H54 (cell line): ENCODE measurements at regions not wholly inside any gene's neighbourhood (a gene's known extent, or its start where the extent isn't known, plus 50 kb on each side); places are given as distances from the start of the nearest gene placed in this dataset.

Experiments
- DNase-seq: peaks from one replicate; pipeline ENCODE4 v3.0.0; 2011; ENCODE audit warnings: low spot score, mixed read lengths; ENCODE audit not compliant: insufficient read length
- FAIRE-seq: peaks from 3 replicates; lab custom pipeline; 2011; peaks lifted over from hg19 to GRCh38; lab: Jason Lieb, UNC
- POLR2A ChIP-seq: IDR thresholded peaks from 2 replicates; pipeline ENCODE4 v1.6.1; 2011; ENCODE audit warnings: low read depth, mild to moderate bottlenecking, low read length

DNA sequence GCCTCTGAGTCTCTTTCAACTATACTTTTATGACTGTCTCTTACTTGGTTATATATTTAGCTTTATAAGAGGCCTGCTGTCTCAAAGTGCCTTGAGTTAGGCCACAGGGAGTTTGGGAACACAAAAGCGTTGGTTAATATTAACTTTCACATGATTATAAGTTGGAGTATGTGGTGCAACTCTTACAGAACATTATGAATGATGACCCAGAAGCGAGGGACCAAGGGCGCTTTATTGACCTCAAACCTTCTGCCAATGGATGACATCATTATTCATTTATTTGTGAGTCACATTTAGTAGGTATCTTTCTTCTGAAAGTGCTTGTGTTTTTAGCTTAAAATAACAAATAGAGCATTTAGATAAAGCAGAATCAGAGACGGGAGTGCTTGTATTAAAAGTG is 298.0 kb upstream of the ZC3H12C start:
- no peak for FAIRE-seq
- DNase-seq = no peak
- no peak for TF ChIP-seq POLR2A

DNA sequence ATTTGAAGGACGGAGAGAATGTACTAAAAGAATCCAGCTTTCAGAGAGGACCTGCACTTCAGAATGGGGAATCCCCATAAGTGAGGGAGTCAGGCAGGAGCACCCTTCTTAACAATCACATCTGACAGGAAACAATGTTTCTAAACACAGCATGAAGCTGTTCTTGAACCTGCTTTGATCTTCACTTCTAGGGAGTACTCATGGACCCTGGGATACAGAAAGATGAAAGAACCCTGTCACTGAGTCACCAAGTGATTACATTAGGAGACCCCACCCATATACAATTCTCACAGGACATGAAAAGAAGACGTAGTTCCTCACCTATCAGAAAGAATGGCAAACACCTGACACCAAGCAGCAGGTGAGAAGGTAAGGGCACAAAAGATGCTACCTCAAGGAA is 296.9 kb upstream of the ZC3H12C start:
- no peak for DNase-seq
- no peak for FAIRE-seq
- TF ChIP-seq POLR2A = no peak

DNA sequence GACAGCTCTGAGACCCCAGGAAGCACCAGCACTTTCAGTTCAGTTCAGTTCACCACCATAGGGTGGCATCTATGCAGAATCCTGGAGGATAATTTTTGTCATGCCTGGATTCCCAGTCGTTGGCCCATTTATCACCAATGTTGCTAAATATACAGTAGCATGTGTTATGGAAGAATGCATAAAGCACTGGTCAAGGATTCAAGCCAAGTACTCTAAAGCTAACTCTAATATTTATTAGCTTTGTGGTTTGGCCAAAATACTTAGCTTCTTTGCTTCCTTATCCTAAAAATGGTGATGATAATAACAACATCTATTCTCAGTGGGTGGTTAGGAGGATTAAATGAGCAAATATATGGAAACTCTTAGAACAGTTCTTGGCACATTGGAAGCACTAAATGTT is 294.7 kb upstream of the ZC3H12C start:
- no peak for TF ChIP-seq POLR2A
- no peak for DNase-seq
- no peak for FAIRE-seq

GRCh38 chr11:109799604-109800003 is 293.6 kb upstream of the ZC3H12C start:
- DNase-seq (no peak), FAIRE-seq (no peak)
- no peak for TF ChIP-seq POLR2A

- FAIRE-seq = no peak
- no peak for DNase-seq
- no peak for TF ChIP-seq POLR2A
These were observed 288.3 kb upstream of the ZC3H12C start for GRCh38 chr11:109804911-109805310.

DNA sequence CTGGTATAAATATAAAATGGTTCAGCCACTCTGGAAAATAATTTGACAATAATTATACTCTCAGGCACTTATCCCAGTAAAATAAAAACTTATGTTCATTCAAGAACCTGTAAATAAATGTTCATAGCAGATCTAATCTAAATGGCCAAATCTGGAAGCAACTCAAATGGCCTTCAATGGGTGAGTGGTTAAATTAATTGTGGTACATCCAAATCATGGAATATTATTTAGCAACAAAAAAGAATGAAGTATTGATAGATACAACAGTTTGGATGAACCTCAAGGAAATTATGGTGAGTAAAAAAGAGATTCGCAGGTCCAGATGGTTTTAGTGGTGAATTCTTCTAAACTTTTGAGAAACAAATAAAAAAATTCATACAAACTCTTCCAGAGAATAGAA is 287.0 kb upstream of the ZC3H12C start:
- TF ChIP-seq POLR2A = no peak
- FAIRE-seq = no peak
- no peak for DNase-seq

DNA sequence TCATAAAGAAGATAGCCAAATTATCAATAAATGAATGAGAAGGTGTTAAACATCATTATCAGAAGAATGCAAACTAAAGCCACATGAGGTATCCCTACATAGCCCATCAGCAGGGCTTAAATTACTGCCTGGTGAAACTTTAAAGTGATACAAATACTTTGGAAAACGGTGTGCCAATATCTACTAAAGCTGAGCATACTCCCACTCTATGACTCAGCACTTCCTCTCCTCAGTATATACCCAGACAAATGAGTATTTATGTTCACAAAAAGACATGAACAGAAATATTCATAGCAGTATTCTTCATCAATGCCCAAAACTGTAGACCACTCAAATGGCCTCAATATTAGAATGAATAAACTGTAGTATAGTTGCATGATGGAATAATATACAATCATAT is 284.6 kb upstream of the ZC3H12C start:
- FAIRE-seq (no peak), DNase-seq (no peak)
- TF ChIP-seq POLR2A = no peak

DNA sequence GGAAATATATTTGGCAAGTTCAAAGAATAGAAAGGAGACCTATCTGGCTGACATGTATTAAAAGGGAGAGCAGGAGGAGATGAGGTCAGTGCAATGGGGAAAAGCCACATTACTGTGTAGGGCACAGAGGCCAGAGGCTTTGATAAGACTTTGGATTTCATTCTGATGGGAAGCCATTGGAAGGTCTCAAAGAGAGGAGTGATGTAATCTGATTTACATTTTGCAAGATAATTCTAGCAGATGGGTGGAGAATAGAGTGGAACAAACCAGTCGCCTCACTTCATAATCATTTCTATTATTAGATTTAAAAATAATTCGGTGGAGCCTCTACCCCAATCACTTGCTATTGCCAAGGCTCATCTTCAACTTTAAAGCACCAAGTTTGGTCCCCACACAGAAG is 278.4 kb upstream of the ZC3H12C start:
- DNase-seq = no peak
- no peak for TF ChIP-seq POLR2A
- no peak for FAIRE-seq

DNA sequence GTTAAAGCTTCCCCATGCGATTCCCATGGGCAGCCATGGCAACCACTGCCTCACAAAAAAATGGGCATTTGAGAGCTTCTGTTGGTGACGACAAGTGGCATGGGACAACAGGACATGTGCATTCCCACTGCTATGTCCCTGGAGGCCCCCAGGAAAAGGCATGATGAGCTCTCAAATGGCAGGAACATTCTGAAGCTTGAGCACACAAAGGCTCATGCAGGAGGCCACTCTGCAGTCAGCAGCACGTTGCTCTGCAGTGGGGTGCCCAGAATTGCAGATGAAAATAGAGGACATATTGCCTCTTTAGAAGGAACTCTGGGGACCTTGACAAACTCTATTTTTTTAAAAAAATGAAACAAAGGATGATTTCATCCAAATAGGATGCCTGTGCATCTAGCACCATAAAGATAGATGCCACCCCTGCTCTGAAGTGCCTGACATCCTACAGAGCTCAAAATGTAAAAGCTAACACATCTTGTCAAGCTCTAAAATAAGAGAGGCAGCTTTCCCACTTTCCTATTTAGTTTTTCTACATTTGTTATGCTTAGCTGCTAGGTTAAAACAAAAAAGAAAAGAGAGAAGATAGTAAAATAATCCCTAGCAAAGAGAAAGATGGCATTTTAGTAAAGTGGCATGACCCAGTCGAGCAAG is 277.6 kb upstream of the ZC3H12C start:
- TF ChIP-seq POLR2A = no peak
- DNase-seq (no peak), FAIRE-seq (no peak)

DNA sequence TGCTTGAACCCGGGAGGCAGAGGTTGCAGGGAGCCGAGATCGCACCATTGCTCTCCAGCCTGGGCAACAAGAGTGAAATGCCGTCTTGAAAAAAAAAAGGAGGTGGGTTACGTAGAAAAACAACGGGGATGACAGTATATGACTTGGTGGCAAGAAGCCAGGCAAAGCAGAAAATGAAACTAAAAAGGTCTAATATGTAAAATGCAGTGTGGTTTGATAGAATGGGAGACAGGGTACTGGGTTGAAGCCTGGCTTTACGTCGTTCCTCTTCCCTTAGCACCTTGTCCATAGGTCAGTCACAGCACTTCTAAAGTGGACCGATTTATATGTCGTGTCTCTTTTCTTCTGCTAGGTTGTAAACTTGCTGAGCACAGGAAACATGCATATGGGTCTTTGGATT is 274.9 kb upstream of the ZC3H12C start:
- TF ChIP-seq POLR2A = no peak
- FAIRE-seq = no peak
- no peak for DNase-seq

DNA sequence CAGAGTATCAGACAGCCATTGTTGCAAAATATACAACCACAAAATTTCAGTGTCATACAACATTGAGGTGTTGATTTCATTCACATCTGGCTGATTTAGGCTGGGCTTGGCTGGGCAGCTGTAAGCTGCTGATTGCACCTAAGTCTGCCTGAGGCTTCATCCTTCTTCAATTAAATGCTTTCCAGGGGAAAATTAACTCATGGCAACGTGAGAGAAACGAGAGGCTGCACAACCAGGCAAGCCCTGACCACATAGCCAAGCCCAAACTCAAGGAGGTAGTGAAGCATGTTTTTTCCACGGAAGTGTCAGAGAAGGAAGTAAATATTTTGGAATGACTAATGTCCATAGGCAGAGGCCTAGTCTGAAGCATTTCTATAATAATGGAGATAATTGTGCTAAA is 273.8 kb upstream of the ZC3H12C start:
- FAIRE-seq = no peak
- TF ChIP-seq POLR2A = no peak
- no peak for DNase-seq

GRCh38 chr11:109821511-109821910 is 271.7 kb upstream of the ZC3H12C start:
- no peak for DNase-seq
- no peak for TF ChIP-seq POLR2A
- FAIRE-seq = no peak

DNA sequence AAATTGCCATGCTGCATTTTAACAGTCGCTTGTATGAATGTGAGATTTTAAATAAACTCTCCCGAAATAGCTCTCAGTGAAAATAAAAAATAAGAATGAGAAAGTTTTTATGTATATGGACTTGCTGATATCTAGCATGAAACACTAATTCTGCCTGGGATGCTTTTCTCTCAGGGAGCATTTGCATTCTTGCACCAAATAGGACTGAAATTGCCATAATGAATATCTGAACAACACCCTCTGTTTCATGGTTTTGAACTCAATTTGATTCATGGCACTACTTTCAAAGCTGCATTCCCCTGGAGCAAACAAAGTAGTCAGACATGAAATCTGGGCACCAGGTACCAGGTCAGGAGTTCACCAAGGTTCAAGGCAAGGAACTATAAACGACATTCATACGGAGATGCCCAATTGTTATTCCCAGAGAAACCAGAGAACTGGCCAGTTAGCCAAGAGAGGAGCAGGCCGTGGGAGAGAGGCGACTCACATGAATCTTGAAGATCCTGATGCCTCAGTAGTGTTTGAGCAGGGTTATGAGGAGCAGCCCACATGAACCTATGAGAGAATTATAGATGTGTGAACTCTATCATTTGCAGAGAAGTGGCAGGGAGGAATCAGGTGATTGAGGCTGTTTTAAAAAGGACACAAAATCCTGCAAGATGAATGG is 270.6 kb upstream of the ZC3H12C start:
- DNase-seq (no peak), FAIRE-seq (no peak)
- TF ChIP-seq POLR2A = no peak

GRCh38 chr11:109828387-109828786 is 264.8 kb upstream of the ZC3H12C start:
- TF ChIP-seq POLR2A = no peak
- FAIRE-seq (no peak), DNase-seq (no peak)

DNA sequence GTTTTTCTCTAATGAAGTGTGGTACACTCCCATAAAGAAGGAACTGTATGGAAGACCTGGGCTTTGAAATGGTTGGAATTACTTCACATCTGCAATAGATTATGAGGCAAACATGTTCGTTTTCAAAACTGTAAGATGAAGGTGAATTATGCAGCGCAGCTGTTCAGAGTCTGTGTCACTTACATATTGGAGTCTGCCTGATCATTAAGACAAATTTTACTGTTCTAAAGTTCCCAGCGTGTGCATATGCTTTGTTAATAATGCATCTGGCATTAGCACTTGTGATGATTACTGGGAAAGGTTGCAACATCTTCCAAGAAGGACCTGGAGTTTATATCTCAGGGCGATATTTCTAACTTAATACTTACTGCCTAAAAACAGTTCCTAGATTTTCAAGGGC is 255.2 kb upstream of the ZC3H12C start:
- no peak for TF ChIP-seq POLR2A
- FAIRE-seq (no peak), DNase-seq (no peak)
